K562 (cell line): ENCODE measurements at regions not wholly inside any gene's neighbourhood (a gene's known extent, or its start where the extent isn't known, plus 50 kb on each side); places are given as distances from the start of the nearest gene placed in this dataset.

ENCODE experiments used
- CSDE1 ChIP-seq, 2 experiments: fragments of 450-650 bp; IDR thresholded peaks; 2 replicates each; pipeline ENCODE4 v1.6.1; 2016; ENCODE audit warnings: mild to moderate bottlenecking in 1 of 2
- TAF9B ChIP-seq: fragments of 450-650 bp; IDR thresholded peaks from 2 replicates; pipeline ENCODE4 v1.6.1; 2018; ENCODE audit warnings: mild to moderate bottlenecking; ENCODE audit not compliant: partially characterized antibody
- TBL1XR1 ChIP-seq, 2 experiments: IDR thresholded peaks; 2 replicates each; pipeline ENCODE4 v1.6.1; 2012; ENCODE audit warnings: improper control_type of control experiment in 2 of 2, low read length in 2 of 2, mild to moderate bottlenecking in 1 of 2
- TBP ChIP-seq: optimal IDR thresholded peaks from 2 replicates; pipeline ENCODE3; 2011; ENCODE audit warnings: low read depth, low read length, improper control_type of control experiment
- VEZF1 ChIP-seq: fragments of 200-800 bp; sonication (Bioruptor generic); IDR thresholded peaks from 2 replicates; pipeline ENCODE4 v1.6.1; 2017; ENCODE audit warnings: missing genetic modification characterization, missing compliant biosample characterization
- ZNF263 ChIP-seq: sonication (generic); formaldehyde crosslinking; IDR thresholded peaks from 2 replicates; pipeline ENCODE4 v1.8.0; 2022; ENCODE audit warnings: mild to moderate bottlenecking, missing genetic modification reagents, borderline replicate concordance
- TF ChIP-seq, protein P1 (sequence below): fragments of 450-650 bp; IDR thresholded peaks from 2 replicates; pipeline ENCODE4 v1.6.1; 2017; ENCODE audit warnings: antibody characterized with exemption, mild to moderate bottlenecking
- TF ChIP-seq, protein P2 (sequence below): sonication (generic); formaldehyde crosslinking; IDR thresholded peaks from 2 replicates; pipeline ENCODE4 v1.9.0; 2022; ENCODE audit warnings: mild to moderate bottlenecking, missing genetic modification reagents
- TF ChIP-seq, protein P3 (sequence below): sonication (generic); formaldehyde crosslinking; IDR thresholded peaks from 2 replicates; pipeline ENCODE4 v1.8.0; 2022; ENCODE audit warnings: missing genetic modification reagents, mild to moderate bottlenecking, borderline replicate concordance

GRCh38 chr4:136424052-136424451, 1108.2 kb downstream of the PCDH18 start:
- TF ChIP-seq, protein P1, sequence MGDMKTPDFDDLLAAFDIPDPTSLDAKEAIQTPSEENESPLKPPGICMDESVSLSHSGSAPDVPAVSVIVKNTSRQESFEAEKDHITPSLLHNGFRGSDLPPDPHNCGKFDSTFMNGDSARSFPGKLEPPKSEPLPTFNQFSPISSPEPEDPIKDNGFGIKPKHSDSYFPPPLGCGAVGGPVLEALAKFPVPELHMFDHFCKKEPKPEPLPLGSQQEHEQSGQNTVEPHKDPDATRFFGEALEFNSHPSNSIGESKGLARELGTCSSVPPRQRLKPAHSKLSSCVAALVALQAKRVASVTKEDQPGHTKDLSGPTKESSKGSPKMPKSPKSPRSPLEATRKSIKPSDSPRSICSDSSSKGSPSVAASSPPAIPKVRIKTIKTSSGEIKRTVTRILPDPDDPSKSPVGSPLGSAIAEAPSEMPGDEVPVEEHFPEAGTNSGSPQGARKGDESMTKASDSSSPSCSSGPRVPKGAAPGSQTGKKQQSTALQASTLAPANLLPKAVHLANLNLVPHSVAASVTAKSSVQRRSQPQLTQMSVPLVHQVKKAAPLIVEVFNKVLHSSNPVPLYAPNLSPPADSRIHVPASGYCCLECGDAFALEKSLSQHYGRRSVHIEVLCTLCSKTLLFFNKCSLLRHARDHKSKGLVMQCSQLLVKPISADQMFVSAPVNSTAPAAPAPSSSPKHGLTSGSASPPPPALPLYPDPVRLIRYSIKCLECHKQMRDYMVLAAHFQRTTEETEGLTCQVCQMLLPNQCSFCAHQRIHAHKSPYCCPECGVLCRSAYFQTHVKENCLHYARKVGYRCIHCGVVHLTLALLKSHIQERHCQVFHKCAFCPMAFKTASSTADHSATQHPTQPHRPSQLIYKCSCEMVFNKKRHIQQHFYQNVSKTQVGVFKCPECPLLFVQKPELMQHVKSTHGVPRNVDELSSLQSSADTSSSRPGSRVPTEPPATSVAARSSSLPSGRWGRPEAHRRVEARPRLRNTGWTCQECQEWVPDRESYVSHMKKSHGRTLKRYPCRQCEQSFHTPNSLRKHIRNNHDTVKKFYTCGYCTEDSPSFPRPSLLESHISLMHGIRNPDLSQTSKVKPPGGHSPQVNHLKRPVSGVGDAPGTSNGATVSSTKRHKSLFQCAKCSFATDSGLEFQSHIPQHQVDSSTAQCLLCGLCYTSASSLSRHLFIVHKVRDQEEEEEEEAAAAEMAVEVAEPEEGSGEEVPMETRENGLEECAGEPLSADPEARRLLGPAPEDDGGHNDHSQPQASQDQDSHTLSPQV = no peak
- TF ChIP-seq TAF9B (no peak), CSDE1 (IDR thresholded peaks at IDR 0.05) (no peak), TBP (no peak), TBL1XR1 (IDR thresholded peaks at IDR 0.05; ENCODE audit: low read length in 2 of 2) (no peak), ZNF263 (CRISPR knock-in tag) (no peak), VEZF1 (CRISPR knock-in tag) (no peak)
- TF ChIP-seq, protein P2, sequence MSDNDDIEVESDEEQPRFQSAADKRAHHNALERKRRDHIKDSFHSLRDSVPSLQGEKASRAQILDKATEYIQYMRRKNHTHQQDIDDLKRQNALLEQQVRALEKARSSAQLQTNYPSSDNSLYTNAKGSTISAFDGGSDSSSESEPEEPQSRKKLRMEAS = no peak
- TF ChIP-seq, protein P3, sequence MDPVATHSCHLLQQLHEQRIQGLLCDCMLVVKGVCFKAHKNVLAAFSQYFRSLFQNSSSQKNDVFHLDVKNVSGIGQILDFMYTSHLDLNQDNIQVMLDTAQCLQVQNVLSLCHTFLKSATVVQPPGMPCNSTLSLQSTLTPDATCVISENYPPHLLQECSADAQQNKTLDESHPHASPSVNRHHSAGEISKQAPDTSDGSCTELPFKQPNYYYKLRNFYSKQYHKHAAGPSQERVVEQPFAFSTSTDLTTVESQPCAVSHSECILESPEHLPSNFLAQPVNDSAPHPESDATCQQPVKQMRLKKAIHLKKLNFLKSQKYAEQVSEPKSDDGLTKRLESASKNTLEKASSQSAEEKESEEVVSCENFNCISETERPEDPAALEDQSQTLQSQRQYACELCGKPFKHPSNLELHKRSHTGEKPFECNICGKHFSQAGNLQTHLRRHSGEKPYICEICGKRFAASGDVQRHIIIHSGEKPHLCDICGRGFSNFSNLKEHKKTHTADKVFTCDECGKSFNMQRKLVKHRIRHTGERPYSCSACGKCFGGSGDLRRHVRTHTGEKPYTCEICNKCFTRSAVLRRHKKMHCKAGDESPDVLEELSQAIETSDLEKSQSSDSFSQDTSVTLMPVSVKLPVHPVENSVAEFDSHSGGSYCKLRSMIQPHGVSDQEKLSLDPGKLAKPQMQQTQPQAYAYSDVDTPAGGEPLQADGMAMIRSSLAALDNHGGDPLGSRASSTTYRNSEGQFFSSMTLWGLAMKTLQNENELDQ (CRISPR knock-in tag) = no peak
